Fibroblast of pulmonary artery (primary cell): ENCODE measurements at regions not wholly inside any gene's neighbourhood (a gene's known extent, or its start where the extent isn't known, plus 50 kb on each side); places are given as distances from the start of the nearest gene placed in this dataset.
"Not testable (repeated sequence)": the region's sequence is repeated elsewhere in the genome, so short reads cannot be mapped to it uniquely, and the experiment has no call there.

Experiments
- DNase-seq: peaks from one replicate; pipeline ENCODE4 v3.0.0-alpha.2; 2010; ENCODE audit warnings: low read depth
- H3K4me3 ChIP-seq: replicated peaks from 2 replicates; pipeline ENCODE4 v1.5.1; 2011; ENCODE audit warnings: low read depth, mild to moderate bottlenecking, control low read depth, low read length, moderate library complexity

- H3K4me3 ChIP-seq, DNase-seq: not testable (repeated sequence)
Observed at GRCh38 chr2:90298126-90298755, 1606.8 kb downstream of the RPIA start.

DNA sequence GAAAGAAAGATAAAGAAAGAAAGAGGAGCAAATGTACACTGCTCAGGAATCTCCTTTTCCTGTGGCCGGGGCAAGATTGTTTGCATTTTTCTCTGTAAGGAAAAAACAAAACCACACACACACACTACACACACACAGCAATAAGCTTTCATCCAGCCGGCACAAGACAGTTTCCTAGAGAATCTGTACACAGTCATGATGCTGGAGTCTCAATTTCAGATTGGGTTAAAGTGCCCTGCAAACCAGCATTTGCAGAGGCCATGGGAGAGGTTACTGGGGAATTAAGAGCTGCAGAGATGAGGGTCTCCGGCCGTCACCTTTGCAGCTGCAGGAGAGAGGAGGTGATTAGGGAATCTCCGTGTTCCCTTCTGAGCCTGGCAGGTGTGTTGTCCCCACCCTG is 1607.5 kb downstream of the RPIA start:
- DNase-seq, H3K4me3 ChIP-seq: not testable (repeated sequence)

DNA sequence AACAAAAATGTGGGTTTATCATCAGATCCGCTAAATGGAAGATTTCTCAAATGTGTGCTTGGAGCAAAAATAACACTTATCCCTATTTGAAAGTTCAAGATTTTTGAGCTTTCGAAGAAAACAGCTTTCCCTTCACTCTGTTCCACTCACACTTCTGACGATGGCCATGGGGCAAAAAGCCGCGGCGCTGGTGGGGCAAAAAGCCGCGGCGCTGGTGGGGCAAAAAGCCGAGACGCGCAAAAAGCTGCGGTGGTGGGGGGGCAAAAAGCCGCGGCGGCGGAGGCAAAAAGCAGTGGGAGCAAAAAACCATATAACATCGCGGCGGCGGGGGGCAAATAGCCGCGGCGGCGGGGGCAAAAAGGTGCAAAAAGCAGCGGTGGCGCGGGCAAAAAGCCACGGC is 1631.5 kb downstream of the RPIA start:
- not testable (repeated sequence) for DNase-seq, H3K4me3 ChIP-seq

- not testable (repeated sequence) for DNase-seq
- peak overlapping the region; percentile 30 for H3K4me3 ChIP-seq
Observed at GRCh38 chr2:90323612-90324558, 1632.4 kb downstream of the RPIA start.

DNA sequence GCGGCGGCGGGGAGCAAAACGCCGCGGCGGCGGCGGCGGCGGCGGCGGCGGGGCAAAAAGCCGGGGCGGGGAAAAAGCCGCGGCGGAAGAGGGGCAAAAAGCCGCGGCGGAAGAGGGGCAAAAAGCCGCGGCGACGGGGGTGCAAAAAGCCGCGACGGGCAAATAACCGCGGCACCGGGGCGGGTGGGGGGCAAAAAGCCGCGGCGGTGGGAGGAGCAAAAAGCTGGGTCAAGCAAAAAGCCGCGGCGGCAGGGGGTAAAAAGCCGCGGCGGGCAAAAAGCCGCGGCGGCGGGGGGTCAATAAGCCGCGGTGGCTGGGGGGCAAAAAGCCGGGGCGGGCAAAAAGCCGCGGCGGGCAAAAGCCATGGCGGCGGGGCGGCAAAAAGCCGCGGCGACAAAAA is 1633.2 kb downstream of the RPIA start:
- DNase-seq, H3K4me3 ChIP-seq: not testable (repeated sequence)

GRCh38 chr2:90325796-90326353 is 1634.4 kb downstream of the RPIA start:
- not testable (repeated sequence) for DNase-seq, H3K4me3 ChIP-seq

GRCh38 chr2:90355546-90355945 is 1664.1 kb downstream of the RPIA start:
- not testable (repeated sequence) for DNase-seq, H3K4me3 ChIP-seq

DNA sequence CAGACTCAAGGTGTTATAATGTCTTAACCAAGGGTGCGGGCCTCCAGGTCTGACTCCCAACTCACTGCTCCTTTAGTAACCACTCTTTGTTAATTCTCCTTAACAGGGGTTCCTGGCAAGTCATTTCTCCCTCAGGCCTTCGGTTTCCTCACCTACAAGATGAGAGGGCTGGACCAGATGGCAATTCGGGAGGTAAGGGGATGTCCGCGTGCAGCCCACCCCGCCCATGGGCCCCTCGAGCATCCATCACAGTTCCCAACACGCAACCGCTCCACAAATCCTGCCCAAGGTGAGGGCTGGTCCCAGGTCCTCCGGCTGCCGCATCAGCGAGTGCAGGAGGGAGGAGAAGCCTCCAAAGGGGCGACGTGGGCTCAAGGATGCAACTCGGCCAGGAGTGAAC is 1667.9 kb downstream of the RPIA start:
- not testable (repeated sequence) for DNase-seq, H3K4me3 ChIP-seq

DNA sequence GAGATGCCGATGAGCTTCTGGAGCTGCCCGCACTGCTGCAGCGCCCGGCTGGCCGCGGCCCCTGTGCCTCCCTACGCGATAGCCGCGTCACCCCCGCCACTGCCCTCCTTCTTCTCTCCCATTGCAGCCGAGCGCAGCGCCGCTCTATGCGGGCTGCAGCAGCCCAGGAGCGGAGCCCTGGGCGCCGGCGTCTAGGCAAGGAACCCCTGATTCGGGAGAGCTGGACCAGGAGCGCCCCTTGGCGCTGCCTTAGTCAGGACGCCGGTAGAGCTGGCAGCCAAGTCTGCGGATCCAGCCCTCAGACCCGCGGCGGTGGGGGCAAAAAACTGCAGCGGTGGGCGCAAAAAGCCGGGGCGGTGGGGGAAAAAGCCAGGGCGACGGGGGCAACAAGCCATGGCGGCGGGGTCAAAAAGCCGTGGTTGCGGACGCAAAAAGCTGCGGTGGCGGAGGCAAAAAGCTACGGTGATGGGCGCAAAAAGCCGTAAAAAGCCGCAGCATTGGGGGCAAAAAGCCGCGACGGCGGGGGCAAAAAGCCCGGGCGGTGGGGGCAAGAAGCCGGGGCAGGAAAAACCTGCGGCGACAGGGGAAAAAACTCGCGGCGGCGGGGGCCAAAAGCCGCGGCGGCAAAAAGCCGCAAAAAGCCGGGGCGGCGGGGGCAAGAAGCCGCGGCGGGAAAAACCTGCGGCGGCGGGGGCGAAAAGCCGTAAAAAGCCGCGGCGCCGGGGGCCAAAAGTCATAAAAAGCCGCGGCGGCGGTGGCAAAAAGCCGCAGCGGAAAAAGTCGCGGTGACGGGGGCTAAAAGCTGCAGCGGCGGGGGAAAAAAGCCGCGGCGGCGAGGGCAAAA is 1668.6 kb downstream of the RPIA start:
- not testable (repeated sequence) for DNase-seq, H3K4me3 ChIP-seq

DNA sequence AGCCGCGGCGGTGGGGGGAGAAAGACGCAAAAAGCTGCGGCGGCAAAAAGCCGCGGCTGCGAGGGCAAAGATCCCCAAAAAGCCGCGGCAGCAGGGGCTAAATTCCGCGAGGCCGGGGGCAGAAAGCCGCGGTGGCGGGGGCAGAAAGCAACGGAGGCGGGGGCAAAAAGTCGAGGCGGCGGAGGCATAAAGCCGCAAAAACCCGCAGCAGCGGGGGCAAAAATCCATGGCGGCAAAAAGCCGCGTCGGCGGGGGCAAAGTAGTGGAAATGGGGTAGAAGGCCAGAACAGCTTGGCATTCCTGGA is 1669.2 kb downstream of the RPIA start:
- H3K4me3 ChIP-seq, DNase-seq: not testable (repeated sequence)
